B cell (primary cell): ENCODE measurements at regions not wholly inside any gene's neighbourhood (a gene's known extent, or its start where the extent isn't known, plus 50 kb on each side); places are given as distances from the start of the nearest gene placed in this dataset.
"Not testable (repeated sequence)": the region's sequence is repeated elsewhere in the genome, so short reads cannot be mapped to it uniquely, and the experiment has no call there.

ENCODE experiments used
- ATAC-seq: fragments of 200-7000 bp; cut with Tn5 transposase; one replicate; pipeline ENCODE4 v1.10.0; 2021; ENCODE audit warnings: low read depth, mild to moderate bottlenecking, moderate number of reproducible peaks, moderate library complexity
- CTCF ChIA-PET: fragments of 350-600 bp; sonication (Branson Sonifier 250); formaldehyde crosslinking; loops from one replicate; lab custom pipeline; 2021; ENCODE audit warnings: antibody characterized with exemption, inconsistent platforms; lab: Charles Lee
- POLR2A ChIA-PET: fragments of 350-600 bp; sonication (Branson Sonifier 250); formaldehyde crosslinking; loops from one replicate; lab custom pipeline; 2021; ENCODE audit warnings: antibody characterized with exemption; lab: Charles Lee
- DNase-seq: peaks from one replicate; pipeline ENCODE4 v3.0.0; 2013
- H2AFZ ChIP-seq: 2 replicates; pipeline ENCODE4 v1.6.1; 2012; ENCODE audit warnings: mild to moderate bottlenecking, low read depth, low read length; ENCODE audit not compliant: insufficient read depth, poor library complexity, severe bottlenecking
- H3K27ac ChIP-seq, 2 donors: 1 replicate in 1 of 2; 2 replicates in 1 of 2; pipeline ENCODE4 v1.5.1; 2012 to 2013; ENCODE audit warnings: low read length in 2 of 2, mild to moderate bottlenecking in 2 of 2, moderate library complexity in 1 of 2
- H3K27me3 ChIP-seq, 4 experiments: fragments of 200-600 bp in 1 of 4; sonication (generic) in 1 of 4; replicated peaks in 1 of 4; 1 replicate in 2 of 4; 2 replicates in 2 of 4; pipeline versions ENCODE4 v1.6.1 to v1.7.0; 2013 to 2016; ENCODE audit warnings: low read length in 3 of 4, mild to moderate bottlenecking in 2 of 4, mixed read lengths in 1 of 4, moderate library complexity in 1 of 4; ENCODE audit not compliant: insufficient read depth in 4 of 4, control insufficient read depth in 3 of 4; ENCODE audit errors: control extremely low read depth in 1 of 4
- H3K36me3 ChIP-seq, 2 experiments: replicated peaks in 1 of 2; 1 replicate in 1 of 2; 2 replicates in 1 of 2; pipeline versions ENCODE4 v1.6.1 to v1.7.1; 2013; ENCODE audit warnings: low read length in 1 of 2; ENCODE audit not compliant: insufficient read depth in 2 of 2, control insufficient read depth in 1 of 2; ENCODE audit errors: control extremely low read depth in 1 of 2, extremely low read depth in 1 of 2
- H3K4me1 ChIP-seq, 2 donors: fragments of 200-600 bp in 1 of 2; sonication (generic) in 1 of 2; 1 replicate in 1 of 2; 2 replicates in 1 of 2; pipeline versions ENCODE4 v1.5.1 to v1.6.1; 2013 to 2017; ENCODE audit warnings: low read length in 2 of 2; ENCODE audit not compliant: control insufficient read depth in 2 of 2, insufficient read depth in 2 of 2
- H3K4me2 ChIP-seq: replicated peaks from 2 replicates; pipeline ENCODE3; 2012; ENCODE audit warnings: mild to moderate bottlenecking, low read depth, low read length; ENCODE audit not compliant: poor library complexity, severe bottlenecking
- H3K4me3 ChIP-seq, 5 experiments: fragments of 200-600 bp in 1 of 5; sonication (generic) in 1 of 5; 1 replicate in 3 of 5; 2 replicates in 2 of 5; pipeline versions ENCODE4 v1.5.1 to v1.7.0; 2011 to 2016; ENCODE audit warnings: low read length in 4 of 5, mild to moderate bottlenecking in 4 of 5, low read depth in 2 of 5, control low read depth in 1 of 5, moderate library complexity in 1 of 5; ENCODE audit not compliant: insufficient read depth in 1 of 5; ENCODE audit errors: control extremely low read depth in 1 of 5, extremely low read depth in 1 of 5
- H3K79me2 ChIP-seq: fragments of 200-600 bp; sonication (generic); one replicate; pipeline ENCODE4 v1.6.0; 2016; ENCODE audit warnings: low read length; ENCODE audit not compliant: control insufficient read depth, insufficient read depth
- H3K9ac ChIP-seq: fragments of 200-600 bp; sonication (generic); 2 replicates; pipeline ENCODE4 v1.6.1; 2017; ENCODE audit warnings: mild to moderate bottlenecking, low read length, moderate library complexity
- H3K9me3 ChIP-seq, 3 donors: one replicate each; pipeline versions ENCODE4 v1.6.1 to v1.7.1; 2013; ENCODE audit warnings: low read length in 2 of 3; ENCODE audit not compliant: control insufficient read depth in 2 of 3, insufficient read depth in 1 of 3; ENCODE audit errors: control extremely low read depth in 1 of 3
- H4K20me1 ChIP-seq: 2 replicates; pipeline ENCODE4 v1.6.0; 2012; ENCODE audit warnings: mild to moderate bottlenecking, low read length; ENCODE audit not compliant: insufficient read depth, control insufficient read depth, poor library complexity, severe bottlenecking
- H3K27ac Mint-ChIP-seq: one replicate; pipeline ENCODE4 v1.8.0; 2021; ENCODE audit warnings: mixed read lengths
- H3K27me3 Mint-ChIP-seq: one replicate; pipeline ENCODE4 v1.8.0; 2021; ENCODE audit warnings: mixed read lengths
- H3K4me1 Mint-ChIP-seq: one replicate; pipeline ENCODE4 v1.8.0; 2021; ENCODE audit warnings: mixed read lengths
- H3K4me3 Mint-ChIP-seq: one replicate; pipeline ENCODE4 v1.8.0; 2021; ENCODE audit warnings: mixed read lengths
- H3K9me3 Mint-ChIP-seq: one replicate; pipeline ENCODE4 v1.8.0; 2022; ENCODE audit warnings: mixed read lengths; ENCODE audit not compliant: insufficient read depth
- CTCF ChIP-seq: fragments of 200-600 bp; IDR thresholded peaks from one replicate; pipeline ENCODE4 v1.8.0; 2022; ENCODE audit warnings: antibody characterized with exemption, mild to moderate bottlenecking
- EZH2 ChIP-seq: IDR thresholded peaks from 2 replicates; pipeline ENCODE4 v1.6.1; 2012; ENCODE audit warnings: borderline replicate concordance, low read depth, mild to moderate bottlenecking, moderate library complexity, low read length; ENCODE audit not compliant: insufficient read depth, poor library complexity, severe bottlenecking
- WGBS: methylation state at CpG from one replicate; pipeline ENCODE4 v1.1.5; 2013; ENCODE audit warnings: missing lambda C conversion rate; ENCODE audit not compliant: insufficient coverage; 5-methylcytosine and 5-hydroxymethylcytosine counted together
- intact Hi-C: fragments of 100-400 bp; cut with micrococcal nuclease; formaldehyde crosslinking; loops from one replicate; pipeline ENCODE4 v1.10.0; 2022

- peaks cover 14% of the 10 kb centered on the region for H3K4me1 Mint-ChIP-seq
- no peak overlapping the region for H3K27ac Mint-ChIP-seq
- Histone ChIP-seq H3K4me3 (no peak overlapping the region), H3K27ac (no peak overlapping the region), H2AFZ (no peak overlapping the region), H3K9ac (no peak overlapping the region), H3K36me3 (no peaks in the 10 kb centered on the region), H3K4me2 (no peak overlapping the region), H3K27me3 (no peaks in the 10 kb centered on the region), H3K9me3 (peaks cover 0 to 2% (median 0%) of the 10 kb centered on the region in 3 donors), H4K20me1 (no peaks in the 10 kb centered on the region), H3K4me1 (peaks cover under 1 to 5% of the 10 kb centered on the region in 2 donors), H3K79me2 (no peaks in the 10 kb centered on the region)
- DNase-seq = no peak
- no peaks in the 10 kb centered on the region for H3K27me3 Mint-ChIP-seq
- TF ChIP-seq EZH2 = no peak
- TF ChIP-seq CTCF = no peak
- no peak for ATAC-seq
- H3K9me3 Mint-ChIP-seq = peaks cover 9% of the 10 kb centered on the region
- ChIA-PET CTCF (no interaction called here), POLR2A (no interaction called here)
- no CpG with 5 or more reads among the region's 1 CpG for WGBS
- intact Hi-C loops = no loop called here
- no peak overlapping the region for H3K4me3 Mint-ChIP-seq
Observed at GRCh38 chr6:14567842-14568241, 450.3 kb downstream of the CD83 start.

- DNase-seq (no peak), ATAC-seq (no peak)
- ChIA-PET POLR2A (no interaction called here), CTCF (no interaction called here)
- Mint-ChIP-seq H3K27me3 (no peaks in the 10 kb centered on the region), H3K9me3 (peaks cover 2% of the 10 kb centered on the region), H3K4me3 (no peak overlapping the region), H3K4me1 (peaks cover 29% of the 10 kb centered on the region), H3K27ac (no peak overlapping the region)
- no CpG with 5 or more reads among the region's 1 CpG for WGBS
- H3K4me3 ChIP-seq = no peak overlapping the region
- no peak overlapping the region for H3K27ac ChIP-seq
- no peak overlapping the region for H3K9ac ChIP-seq
- H3K27me3 ChIP-seq = no peaks in the 10 kb centered on the region
- peaks cover 0 to 2% (median 0%) of the 10 kb centered on the region in 3 donors for H3K9me3 ChIP-seq
- peaks cover 16 to 20% of the 10 kb centered on the region in 2 donors for H3K4me1 ChIP-seq
- H2AFZ ChIP-seq = no peak overlapping the region
- no peak for TF ChIP-seq CTCF
- no peak for TF ChIP-seq EZH2
- H3K36me3 ChIP-seq = no peaks in the 10 kb centered on the region
- intact Hi-C loops = no loop called here
- H4K20me1 ChIP-seq = no peaks in the 10 kb centered on the region
- no peaks in the 10 kb centered on the region for H3K79me2 ChIP-seq
- H3K4me2 ChIP-seq = no peak overlapping the region
Observed at GRCh38 chr6:14569394-14569793, 451.8 kb downstream of the CD83 start.

GRCh38 chr6:14569874-14570273 lies 452.3 kb downstream of the CD83 start:
- H3K79me2 ChIP-seq, H3K9me3 ChIP-seq, H3K9me3 Mint-ChIP-seq, H3K27me3 ChIP-seq, ATAC-seq, H2AFZ ChIP-seq, H3K9ac ChIP-seq, H3K4me3 Mint-ChIP-seq, H3K27me3 Mint-ChIP-seq, H3K27ac ChIP-seq, CTCF ChIA-PET, H4K20me1 ChIP-seq, POLR2A ChIA-PET, DNase-seq, intact Hi-C loops, H3K27ac Mint-ChIP-seq, H3K4me2 ChIP-seq, H3K4me3 ChIP-seq, H3K36me3 ChIP-seq: not testable (repeated sequence)
- peaks cover 21 to 22% of the 10 kb centered on the region in 2 donors for H3K4me1 ChIP-seq
- peaks cover 33% of the 10 kb centered on the region for H3K4me1 Mint-ChIP-seq
- 100% methylated on average over 4 of the region's 5 CpGs for WGBS
